HCT116 (cell line): ENCODE measurements at regions not wholly inside any gene's neighbourhood (a gene's known extent, or its start where the extent isn't known, plus 50 kb on each side); places are given as distances from the start of the nearest gene placed in this dataset.
"Not testable (repeated sequence)": the region's sequence is repeated elsewhere in the genome, so short reads cannot be mapped to it uniquely, and the experiment has no call there.

Experiments used
- ATAC-seq: fragments of 200-7000 bp; cut with Tn5 transposase; 2 replicates; pipeline ENCODE4 v1.9.1; 2020; ENCODE audit warnings: mild to moderate bottlenecking, moderate library complexity
- BruUV-seq: library from RNA; stranded (reverse); fragments of 400-500 nt; replicated peaks from 2 replicates; lab custom pipeline; 2021; lab: Mats Ljungman, UMichigan
- CTCF ChIA-PET: fragments of 300-600 bp; sonication (Branson Sonifier 250); formaldehyde crosslinking; loops from one replicate; lab custom pipeline; 2021; ENCODE audit warnings: antibody characterized with exemption; lab: Charles Lee
- POLR2A ChIA-PET: fragments of 300-600, 350-600 bp; sonication (Branson Sonifier 250); formaldehyde crosslinking; loops from one replicate; lab custom pipeline; 2021; ENCODE audit warnings: antibody characterized with exemption; lab: Charles Lee
- RAD21 ChIA-PET, 2 experiments: fragments of 300-600 bp; sonication (Branson Sonifier 250); formaldehyde crosslinking; loops; one replicate each; lab custom pipeline; 2023; ENCODE audit warnings: low total read pairs in 2 of 2; ENCODE audit not compliant: uncharacterized antibody in 2 of 2, unreplicated experiment in 2 of 2, low non-redundant PET in 1 of 2; lab: Charles Lee
- DNase-seq: peaks from one replicate; pipeline ENCODE4 v3.0.0-alpha.2; 2010; ENCODE audit warnings: low read depth, low spot score
- H2AFZ ChIP-seq: fragments of 200-600 bp; shearing (Covaris generic), sonication (generic); 2 replicates; pipeline ENCODE4 v1.6.1; 2017; ENCODE audit warnings: low read depth, mixed run types, mixed read lengths, antibody characterized with exemption, low read length; ENCODE audit not compliant: poor library complexity, severe bottlenecking
- H3K27ac ChIP-seq: 2 replicates; pipeline ENCODE4 v1.5.1; 2012; ENCODE audit warnings: low read depth, low read length
- H3K27me3 ChIP-seq: fragments of 200-600 bp; sonication (generic); 2 replicates; pipeline ENCODE4 v1.6.1; 2016; ENCODE audit warnings: mixed run types, low read length, mixed read lengths; ENCODE audit not compliant: insufficient read depth
- H3K36me3 ChIP-seq, 2 experiments: fragments of 200-500 bp in 1 of 2; fragments of 200-600 bp in 1 of 2; sonication (Bioruptor generic) in 1 of 2; sonication (generic) in 1 of 2; 2 replicates each; pipeline versions ENCODE4 v1.5.1 to v1.6.1; 2014 to 2016; ENCODE audit warnings: low read length in 2 of 2, inconsistent platforms in 1 of 2, mixed read lengths in 1 of 2, mixed run types in 1 of 2; ENCODE audit not compliant: insufficient read depth in 2 of 2, control insufficient read depth in 1 of 2
- H3K4me1 ChIP-seq, 2 experiments: fragments of 200-600 bp in 1 of 2; sonication (generic) in 1 of 2; 2 replicates each; pipeline versions ENCODE4 v1.5.1 to v1.6.1; 2012 to 2017; ENCODE audit warnings: low read length in 2 of 2, inconsistent platforms in 1 of 2, mild to moderate bottlenecking in 1 of 2, mixed read lengths in 1 of 2, mixed run types in 1 of 2, moderate library complexity in 1 of 2; ENCODE audit not compliant: insufficient read depth in 2 of 2, control insufficient read depth in 1 of 2
- H3K4me2 ChIP-seq: fragments of 200-600 bp; sonication (generic); 2 replicates; pipeline ENCODE4 v1.6.1; 2017; ENCODE audit warnings: mixed run types, low read length, mixed read lengths
- H3K4me3 ChIP-seq, 2 experiments: fragments of 200-600 bp in 1 of 2; sonication (generic) in 1 of 2; replicated peaks in 1 of 2; 2 replicates each; pipeline ENCODE4 v1.5.1; 2011 to 2016; ENCODE audit warnings: low read length in 2 of 2, control low read depth in 1 of 2, low read depth in 1 of 2, mild to moderate bottlenecking in 1 of 2, mixed read lengths in 1 of 2, mixed run types in 1 of 2
- H3K79me2 ChIP-seq: fragments of 200-600 bp; sonication (generic); 2 replicates; pipeline ENCODE4 v1.6.1; 2017; ENCODE audit warnings: mild to moderate bottlenecking, mixed run types, low read length, moderate library complexity, mixed read lengths; ENCODE audit not compliant: insufficient read depth
- H3K9ac ChIP-seq: fragments of 200-600 bp; sonication (generic); 2 replicates; pipeline ENCODE4 v1.6.1; 2016; ENCODE audit warnings: low read length, mixed read lengths
- H3K9me2 ChIP-seq: fragments of 200-600 bp; sonication (generic), shearing (Covaris generic); 2 replicates; pipeline ENCODE4 v1.6.1; 2017; ENCODE audit warnings: mixed run types, mild to moderate bottlenecking, moderate library complexity; ENCODE audit not compliant: insufficient read depth
- H3K9me3 ChIP-seq, 2 experiments: fragments of 200-500 bp in 1 of 2; fragments of 200-600 bp in 1 of 2; sonication (Bioruptor generic) in 1 of 2; sonication (generic) in 1 of 2; 2 replicates each; pipeline ENCODE4 v1.6.1; 2014 to 2017; ENCODE audit warnings: low read length in 2 of 2, mixed read lengths in 2 of 2, inconsistent platforms in 1 of 2, low read depth in 1 of 2, mild to moderate bottlenecking in 1 of 2, mixed run types in 1 of 2, moderate library complexity in 1 of 2; ENCODE audit not compliant: control insufficient read depth in 1 of 2, insufficient read depth in 1 of 2
- H4K20me1 ChIP-seq: fragments of 200-600 bp; sonication (generic), shearing (Covaris generic); 2 replicates; pipeline ENCODE4 v1.6.1; 2017; ENCODE audit warnings: mixed run types, mild to moderate bottlenecking, moderate library complexity; ENCODE audit not compliant: insufficient read depth
- CBX3 ChIP-seq: IDR thresholded peaks from 2 replicates; pipeline ENCODE4 v1.6.1; 2012; ENCODE audit warnings: low read depth
- CEBPB ChIP-seq: IDR thresholded peaks from 2 replicates; pipeline ENCODE4 v1.6.1; 2012; ENCODE audit warnings: low read depth
- EGR1 ChIP-seq: IDR thresholded peaks from 2 replicates; pipeline ENCODE4 v1.6.1; 2012; ENCODE audit warnings: low read depth
- EZH2 ChIP-seq: fragments of 200-600 bp; sonication (generic); IDR thresholded peaks from 2 replicates; pipeline ENCODE4 v1.6.1; 2017; ENCODE audit warnings: antibody characterized with exemption, mixed run types
- EZH2phosphoT487 ChIP-seq: fragments of 200-600 bp; IDR thresholded peaks from 2 replicates; pipeline ENCODE4 v1.6.1; 2018; ENCODE audit warnings: antibody characterized with exemption, borderline replicate concordance
- JUND ChIP-seq: IDR thresholded peaks from 2 replicates; pipeline ENCODE4 v1.6.1; 2012
- POLR2AphosphoS5 ChIP-seq: IDR thresholded peaks from 2 replicates; pipeline ENCODE4 v1.6.1; 2011; ENCODE audit warnings: mild to moderate bottlenecking, low read depth, low read length, moderate library complexity
- SIN3A ChIP-seq: IDR thresholded peaks from 2 replicates; pipeline ENCODE4 v1.6.1; 2012; ENCODE audit warnings: low read depth
- SP1 ChIP-seq: IDR thresholded peaks from 2 replicates; pipeline ENCODE4 v1.6.1; 2012; ENCODE audit warnings: low read depth
- TCF7L2 ChIP-seq: IDR thresholded peaks from 2 replicates; pipeline ENCODE4 v1.7.0; 2011; ENCODE audit warnings: borderline replicate concordance, inconsistent platforms; ENCODE audit not compliant: insufficient read depth, insufficient read length; ENCODE audit errors: extremely low read depth
- YY1 ChIP-seq: IDR thresholded peaks from 2 replicates; pipeline ENCODE4 v1.6.1; 2011; ENCODE audit warnings: low read length, low read depth, moderate library complexity, mild to moderate bottlenecking; ENCODE audit not compliant: insufficient replicate concordance; ENCODE audit errors: extremely low read depth
- ZFX ChIP-seq: fragments of 450-650 bp; IDR thresholded peaks from 2 replicates; pipeline ENCODE4 v1.6.1; 2017
- ZNF274 ChIP-seq: fragments of 200-500 bp; sonication (Bioruptor generic); IDR thresholded peaks from 2 replicates; pipeline ENCODE4 v1.6.1; 2014; ENCODE audit warnings: mild to moderate bottlenecking, low read depth, low read length, inconsistent platforms
- intact Hi-C: fragments of 100-400 bp; cut with micrococcal nuclease; formaldehyde crosslinking; loops from 2 replicates; pipeline ENCODE4 v1.10.0; 2022
- TF ChIP-seq, protein P1 (sequence below): IDR thresholded peaks from 2 replicates; pipeline ENCODE4 v1.6.1; 2012; ENCODE audit warnings: low read depth

DNA sequence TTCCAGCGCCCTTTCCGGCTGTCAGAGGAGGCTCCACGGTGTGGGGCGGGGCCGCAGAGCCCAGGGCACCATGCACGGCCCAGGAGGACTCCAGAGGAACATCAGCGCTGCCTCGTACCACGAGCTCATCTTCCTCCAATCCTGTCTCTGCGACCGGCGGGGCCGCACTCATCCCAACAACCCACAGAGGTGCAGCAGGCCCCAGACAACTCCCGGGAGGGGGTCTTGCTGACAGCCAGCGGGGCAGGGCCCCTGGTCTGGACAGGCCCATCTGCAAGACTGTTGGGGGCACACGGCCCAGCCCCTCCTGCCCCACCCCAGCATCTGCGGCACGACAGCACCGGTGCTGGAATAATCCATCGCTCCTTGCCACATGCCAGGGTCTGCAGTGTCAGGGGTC lies 88.8 kb downstream of the OLFM1 start:
- no TSS peak for BruUV-seq
- ATAC-seq = no peak
- Histone ChIP-seq H3K9me3 (no peaks in the 10 kb centered on the region), H3K36me3 (no peaks in the 10 kb centered on the region)
- TF ChIP-seq POLR2AphosphoS5 (no peak), EGR1 (no peak), SIN3A (no peak), ZNF274 (no peak), CBX3 (no peak), ZFX (no peak), CEBPB (no peak), JUND (no peak), SP1 (no peak), TCF7L2 (no peak), YY1 (no peak), EZH2 (no peak), EZH2phosphoT487 (no peak)
- TF ChIP-seq, protein P1, sequence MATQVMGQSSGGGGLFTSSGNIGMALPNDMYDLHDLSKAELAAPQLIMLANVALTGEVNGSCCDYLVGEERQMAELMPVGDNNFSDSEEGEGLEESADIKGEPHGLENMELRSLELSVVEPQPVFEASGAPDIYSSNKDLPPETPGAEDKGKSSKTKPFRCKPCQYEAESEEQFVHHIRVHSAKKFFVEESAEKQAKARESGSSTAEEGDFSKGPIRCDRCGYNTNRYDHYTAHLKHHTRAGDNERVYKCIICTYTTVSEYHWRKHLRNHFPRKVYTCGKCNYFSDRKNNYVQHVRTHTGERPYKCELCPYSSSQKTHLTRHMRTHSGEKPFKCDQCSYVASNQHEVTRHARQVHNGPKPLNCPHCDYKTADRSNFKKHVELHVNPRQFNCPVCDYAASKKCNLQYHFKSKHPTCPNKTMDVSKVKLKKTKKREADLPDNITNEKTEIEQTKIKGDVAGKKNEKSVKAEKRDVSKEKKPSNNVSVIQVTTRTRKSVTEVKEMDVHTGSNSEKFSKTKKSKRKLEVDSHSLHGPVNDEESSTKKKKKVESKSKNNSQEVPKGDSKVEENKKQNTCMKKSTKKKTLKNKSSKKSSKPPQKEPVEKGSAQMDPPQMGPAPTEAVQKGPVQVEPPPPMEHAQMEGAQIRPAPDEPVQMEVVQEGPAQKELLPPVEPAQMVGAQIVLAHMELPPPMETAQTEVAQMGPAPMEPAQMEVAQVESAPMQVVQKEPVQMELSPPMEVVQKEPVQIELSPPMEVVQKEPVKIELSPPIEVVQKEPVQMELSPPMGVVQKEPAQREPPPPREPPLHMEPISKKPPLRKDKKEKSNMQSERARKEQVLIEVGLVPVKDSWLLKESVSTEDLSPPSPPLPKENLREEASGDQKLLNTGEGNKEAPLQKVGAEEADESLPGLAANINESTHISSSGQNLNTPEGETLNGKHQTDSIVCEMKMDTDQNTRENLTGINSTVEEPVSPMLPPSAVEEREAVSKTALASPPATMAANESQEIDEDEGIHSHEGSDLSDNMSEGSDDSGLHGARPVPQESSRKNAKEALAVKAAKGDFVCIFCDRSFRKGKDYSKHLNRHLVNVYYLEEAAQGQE = no peak
- TF ChIP-seq, all 23 proteins: peak for 0
- CTCF ChIA-PET = interaction anchor here (1.5 kb wide), 1 partner anchor 10 kb away, joined by 4 read pairs; no protein-coding TSS in a partner anchor
- no peak for DNase-seq
- Histone ChIP-seq H3K27me3 (peaks cover 34% of the 10 kb centered on the region; the same call in 1 of the 2 replicates), H4K20me1 (no peaks in the 10 kb centered on the region), H3K79me2 (no peaks in the 10 kb centered on the region), H3K9me2 (no peaks in the 10 kb centered on the region), H3K9ac (no peak overlapping the region), H3K4me3 (no peak overlapping the region), H3K27ac (no peak overlapping the region), H3K4me1 (no peaks in the 10 kb centered on the region), H3K4me2 (no peak overlapping the region), H2AFZ (no peak overlapping the region)
- POLR2A ChIA-PET = no interaction called here
- RAD21 ChIA-PET = no interaction called here
- intact Hi-C loops = no loop called here

DNA sequence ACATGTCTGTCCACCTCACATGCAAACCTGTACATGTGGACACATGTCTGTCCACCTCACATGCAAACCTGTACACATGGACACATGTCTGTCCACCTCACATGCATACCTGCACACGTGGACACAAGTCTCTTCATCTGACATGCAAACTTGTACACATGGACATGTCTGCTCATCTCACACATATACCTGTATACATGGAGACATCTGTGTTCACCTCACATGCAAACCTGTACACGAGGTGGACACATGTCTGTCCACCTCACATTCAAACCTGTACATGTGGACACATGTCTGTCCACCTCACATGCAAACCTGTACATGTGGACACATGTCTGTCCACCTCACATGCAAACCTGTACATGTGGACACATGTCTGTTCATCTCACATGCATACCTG lies 90.1 kb downstream of the OLFM1 start:
- H3K4me1 ChIP-seq, H3K9me3 ChIP-seq, H2AFZ ChIP-seq, RAD21 ChIA-PET, DNase-seq, CTCF ChIA-PET, BruUV-seq, POLR2A ChIA-PET, H3K4me2 ChIP-seq, H3K79me2 ChIP-seq, H3K9me2 ChIP-seq, intact Hi-C loops, H4K20me1 ChIP-seq, H3K27ac ChIP-seq, H3K36me3 ChIP-seq, H3K4me3 ChIP-seq, H3K9ac ChIP-seq, ATAC-seq: not testable (repeated sequence)
- H3K27me3 ChIP-seq = peaks cover 30% of the 10 kb centered on the region; the same call in 1 of the 2 replicates
